HepG2 (cell line): ENCODE measurements at regions not wholly inside any gene's neighbourhood (a gene's known extent, or its start where the extent isn't known, plus 50 kb on each side); places are given as distances from the start of the nearest gene placed in this dataset.

ENCODE experiments used
- ATAC-seq: fragments of 200-7000 bp; cut with Tn5 transposase; 3 replicates; pipeline ENCODE4 v1.9.1; 2020; ENCODE audit warnings: mild to moderate bottlenecking, moderate library complexity
- BruUV-seq: library from RNA; stranded (reverse); fragments of 400-500 nt; replicated peaks from 2 replicates; lab custom pipeline; 2021; lab: Mats Ljungman, UMichigan
- CTCF ChIA-PET: fragments of 300-600 bp; formaldehyde crosslinking; extraction: SDS; loops from one replicate; lab custom pipeline; 2021; ENCODE audit warnings: low total read pairs, inconsistent platforms, low intra/inter-chr PET ratio; lab: Yijun Ruan, JAX
- POLR2A ChIA-PET: fragments of 350-600 bp; sonication (Branson Sonifier 250); formaldehyde crosslinking; loops from one replicate; lab custom pipeline; 2020; ENCODE audit warnings: antibody characterized with exemption, inconsistent platforms; lab: Yijun Ruan, JAX
- DNase-seq: peaks from one replicate; pipeline ENCODE4 v3.0.0-alpha.2; 2015; ENCODE audit warnings: low spot score
- FAIRE-seq: peaks from 3 replicates; lab custom pipeline; 2011; peaks lifted over from hg19 to GRCh38; lab: Jason Lieb, UNC
- H2AFZ ChIP-seq: one replicate; pipeline ENCODE4 v1.6.1; 2011; ENCODE audit warnings: low read length, inconsistent platforms
- H3K27ac ChIP-seq: fragments of 300-600 bp; 3 replicates; pipeline ENCODE4 v1.8.0; 2011; ENCODE audit warnings: mixed run types, mild to moderate bottlenecking, mixed read lengths, low read length, inconsistent platforms; ENCODE audit not compliant: insufficient read depth; ENCODE audit errors: extremely low read length
- H3K27me3 ChIP-seq, 2 experiments: fragments of 200-600 bp in 1 of 2; 2 replicates in 1 of 2; 3 replicates in 1 of 2; pipeline versions ENCODE4 v1.6.0 to v1.8.0; 2011; ENCODE audit warnings: low read length in 2 of 2, mild to moderate bottlenecking in 2 of 2, moderate library complexity in 2 of 2, inconsistent platforms in 1 of 2; ENCODE audit not compliant: insufficient read depth in 2 of 2, control insufficient read depth in 1 of 2
- H3K36me3 ChIP-seq, 2 experiments: fragments of 200-600 bp in 1 of 2; replicated peaks in 1 of 2; 2 replicates in 1 of 2; 3 replicates in 1 of 2; pipeline versions ENCODE4 v1.5.1 to v1.8.0; 2011; ENCODE audit warnings: low read length in 2 of 2, inconsistent platforms in 1 of 2; ENCODE audit not compliant: insufficient read depth in 2 of 2, control insufficient read depth in 1 of 2
- H3K4me1 ChIP-seq: 2 replicates; pipeline ENCODE4 v1.5.1; 2012; ENCODE audit warnings: low read length, inconsistent platforms; ENCODE audit not compliant: insufficient read depth
- H3K4me2 ChIP-seq: 2 replicates; pipeline ENCODE4 v1.6.0; 2011; ENCODE audit warnings: low read depth, low read length, inconsistent platforms
- H3K4me3 ChIP-seq, 3 experiments: fragments of 200-600 bp in 1 of 3; sonication (generic), shearing (Covaris generic) in 1 of 3; replicated peaks in 1 of 3; 2 replicates each; pipeline ENCODE4 v1.5.1; 2011 to 2016; ENCODE audit warnings: low read length in 3 of 3, inconsistent platforms in 2 of 3, low read depth in 2 of 3, mild to moderate bottlenecking in 2 of 3, control low read depth in 1 of 3, mixed read lengths in 1 of 3; ENCODE audit not compliant: insufficient read depth in 1 of 3
- H3K79me2 ChIP-seq: one replicate; pipeline ENCODE4 v1.6.1; 2011; ENCODE audit warnings: low read length, inconsistent platforms; ENCODE audit not compliant: insufficient read depth
- H3K9ac ChIP-seq: 2 replicates; pipeline ENCODE4 v1.6.0; 2011; ENCODE audit warnings: mild to moderate bottlenecking, low read depth, low read length, inconsistent platforms; ENCODE audit not compliant: insufficient read depth
- H3K9me3 ChIP-seq: 2 replicates; pipeline ENCODE4 v1.5.1; 2012; ENCODE audit warnings: mild to moderate bottlenecking, low read length
- H4K20me1 ChIP-seq: 2 replicates; pipeline ENCODE4 v1.6.0; 2011; ENCODE audit warnings: inconsistent platforms, mild to moderate bottlenecking, low read length, moderate library complexity; ENCODE audit not compliant: insufficient read depth
- JUN ChIP-seq: sonication (generic); formaldehyde crosslinking; IDR thresholded peaks from 2 replicates; pipeline ENCODE4 v1.4.0; 2020; ENCODE audit warnings: mild to moderate bottlenecking, missing genetic modification reagents
- MAFF ChIP-seq: IDR thresholded peaks from 2 replicates; pipeline ENCODE4 v1.6.1; 2011; ENCODE audit warnings: low read depth, low read length, improper control_type of control experiment
- MAFK ChIP-seq, 2 experiments: IDR thresholded peaks in 1 of 2; conservative IDR thresholded peaks in 1 of 2; 2 replicates each; pipeline ENCODE4 v1.6.1; 2011; ENCODE audit warnings: improper control_type of control experiment in 2 of 2, low read length in 2 of 2
- MTF1 ChIP-seq: sonication (generic); formaldehyde crosslinking; IDR thresholded peaks from 2 replicates; pipeline ENCODE4 v1.5.0; 2020; ENCODE audit warnings: missing genetic modification reagents
- POLR2A ChIP-seq, 2 experiments: IDR thresholded peaks; 2 replicates each; pipeline ENCODE4 v1.6.1; 2011; ENCODE audit warnings: low read depth in 2 of 2, low read length in 2 of 2, mild to moderate bottlenecking in 1 of 2, moderate library complexity in 1 of 2; ENCODE audit not compliant: insufficient read depth in 1 of 2
- POLR2AphosphoS5 ChIP-seq: IDR thresholded peaks from 2 replicates; pipeline ENCODE4 v1.6.1; 2012; ENCODE audit warnings: low read depth, low read length
- TARDBP ChIP-seq: sonication (generic); formaldehyde crosslinking; IDR thresholded peaks from 2 replicates; pipeline ENCODE4 v1.8.0; 2022; ENCODE audit warnings: mild to moderate bottlenecking, missing genetic modification reagents
- ZNF7 ChIP-seq: IDR thresholded peaks from 2 replicates; pipeline ENCODE4 v1.6.1; 2016; ENCODE audit warnings: missing biosample characterization, missing genetic modification reagents
- ZNF75D ChIP-seq: sonication (generic); formaldehyde crosslinking; IDR thresholded peaks from 2 replicates; pipeline ENCODE4 v1.8.1; 2023; ENCODE audit warnings: missing genetic modification reagents, mild to moderate bottlenecking, borderline replicate concordance
- WGBS: methylation state at CpG from one replicate; pipeline ENCODE4 v1.1.6; 2017; ENCODE audit warnings: low lambda C conversion rate; 5-methylcytosine and 5-hydroxymethylcytosine counted together
- in situ Hi-C: cut with HindIII; loops from 2 replicates; pipeline ENCODE4 v1.10.0; 2017; ENCODE audit warnings: low pct_unique_long_range_greater_than_20kb; ENCODE audit not compliant: extremely low pct_ligation_motif_present
- intact Hi-C: fragments of 100-400 bp; cut with micrococcal nuclease; formaldehyde crosslinking; loops from one replicate; pipeline ENCODE4 v1.10.0; 2022; ENCODE audit not compliant: unreplicated experiment
- TF ChIP-seq, protein P1 (sequence below): IDR thresholded peaks from 2 replicates; pipeline ENCODE4 v1.6.1; 2016; ENCODE audit warnings: missing compliant biosample characterization, missing genetic modification reagents, borderline replicate concordance
- TF ChIP-seq, protein P2 (sequence below): sonication (generic); formaldehyde crosslinking; IDR thresholded peaks from 2 replicates; pipeline ENCODE4 v1.4.0; 2020; ENCODE audit warnings: mild to moderate bottlenecking, missing genetic modification reagents, borderline replicate concordance
- TF ChIP-seq, protein P3 (sequence below), 2 experiments: sonication (generic) in 1 of 2; formaldehyde crosslinking in 1 of 2; IDR thresholded peaks; 2 replicates each; pipeline versions ENCODE4 v1.5.1 to v1.6.1; 2011 to 2020; ENCODE audit warnings: borderline replicate concordance in 1 of 2, low read depth in 1 of 2, low read length in 1 of 2, mild to moderate bottlenecking in 1 of 2, missing genetic modification reagents in 1 of 2, moderate library complexity in 1 of 2

DNA sequence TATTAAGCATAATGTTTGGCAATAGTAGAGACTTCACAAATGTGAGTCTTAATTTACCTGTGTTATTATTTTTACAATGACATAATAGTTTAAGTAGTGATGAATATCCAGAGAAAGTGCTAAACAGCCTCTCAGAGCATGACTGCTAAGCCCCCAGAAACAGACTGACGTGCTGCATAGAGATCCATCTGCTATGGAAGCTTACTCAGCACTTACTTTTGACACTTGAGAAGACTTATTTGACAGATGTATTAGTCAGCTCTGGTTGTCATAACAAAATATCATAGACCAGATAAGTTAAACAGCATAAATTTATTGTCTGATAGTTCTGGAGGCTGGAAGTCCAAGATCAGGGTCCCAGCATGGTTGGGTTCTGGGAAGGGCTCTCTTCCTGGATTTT is 334.9 kb upstream of the MON1B start:
- intact Hi-C loops = no loop called here
- 6% methylated on average over 1 of the region's 1 CpG for WGBS
- no peak overlapping the region for H2AFZ ChIP-seq
- no TSS peak for BruUV-seq
- no peak overlapping the region for H3K4me3 ChIP-seq
- H3K9me3 ChIP-seq = peaks cover 48% of the 10 kb centered on the region
- peak; percentile 39 to 59; a peak in 3 of 4 replicates for TF ChIP-seq MAFK (conservative IDR thresholded peaks at IDR 0.05 in 1 of 2, IDR thresholded peaks at IDR 0.05 in 1 of 2; ENCODE audit: low read length in 2 of 2)
- no peak for TF ChIP-seq POLR2AphosphoS5
- peak; percentile 57 for TF ChIP-seq MAFF
- TF ChIP-seq, protein P1, sequence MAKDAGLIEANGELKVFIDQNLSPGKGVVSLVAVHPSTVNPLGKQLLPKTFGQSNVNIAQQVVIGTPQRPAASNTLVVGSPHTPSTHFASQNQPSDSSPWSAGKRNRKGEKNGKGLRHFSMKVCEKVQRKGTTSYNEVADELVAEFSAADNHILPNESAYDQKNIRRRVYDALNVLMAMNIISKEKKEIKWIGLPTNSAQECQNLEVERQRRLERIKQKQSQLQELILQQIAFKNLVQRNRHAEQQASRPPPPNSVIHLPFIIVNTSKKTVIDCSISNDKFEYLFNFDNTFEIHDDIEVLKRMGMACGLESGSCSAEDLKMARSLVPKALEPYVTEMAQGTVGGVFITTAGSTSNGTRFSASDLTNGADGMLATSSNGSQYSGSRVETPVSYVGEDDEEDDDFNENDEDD (CRISPR knock-in tag) = no peak
- no peak for TF ChIP-seq MTF1 (CRISPR knock-in tag)
- ChIA-PET POLR2A (no interaction called here), CTCF (no interaction called here)
- H3K27me3 ChIP-seq = no peaks in the 10 kb centered on the region
- no peak overlapping the region for H3K9ac ChIP-seq
- H4K20me1 ChIP-seq = no peaks in the 10 kb centered on the region
- ATAC-seq = no peak
- H3K79me2 ChIP-seq = no peaks in the 10 kb centered on the region
- no peaks in the 10 kb centered on the region for H3K36me3 ChIP-seq
- no peak overlapping the region for H3K4me2 ChIP-seq
- no peak overlapping the region for H3K27ac ChIP-seq
- in situ Hi-C loops = no loop called here
- DNase-seq = no peak
- FAIRE-seq = no peak
- H3K4me1 ChIP-seq = no peaks in the 10 kb centered on the region

DNA sequence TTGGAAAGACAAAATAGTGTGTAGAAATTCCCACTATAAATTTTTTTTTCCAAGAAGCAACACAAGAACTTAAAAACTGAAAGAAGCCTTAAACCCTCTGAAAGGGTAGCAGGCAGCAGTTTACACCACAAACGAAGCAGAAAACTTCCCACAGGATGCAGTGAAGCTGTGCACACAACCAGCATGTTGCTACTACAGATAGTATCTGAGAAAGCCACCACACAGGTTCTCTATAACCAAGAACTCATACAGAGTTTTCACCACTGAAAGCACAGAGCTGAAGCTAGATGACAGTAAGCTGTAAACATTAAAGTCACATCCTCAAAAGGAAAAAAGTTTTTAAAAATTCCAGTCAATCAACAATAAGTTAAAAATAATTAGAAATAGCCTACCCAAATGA is 333.6 kb upstream of the MON1B start:
- Histone ChIP-seq H3K79me2 (no peaks in the 10 kb centered on the region), H3K27me3 (no peaks in the 10 kb centered on the region), H3K4me2 (no peak overlapping the region), H3K9ac (no peak overlapping the region), H3K36me3 (no peaks in the 10 kb centered on the region), H4K20me1 (no peaks in the 10 kb centered on the region), H3K4me1 (no peaks in the 10 kb centered on the region), H3K9me3 (peaks cover 48% of the 10 kb centered on the region), H2AFZ (no peak overlapping the region), H3K27ac (no peak overlapping the region), H3K4me3 (no peak overlapping the region)
- WGBS = 0% methylated on average over 1 of the region's 1 CpG
- ATAC-seq = no peak
- intact Hi-C loops (no loop called here), in situ Hi-C loops (no loop called here)
- no peak for DNase-seq
- FAIRE-seq = no peak
- POLR2A ChIA-PET = no interaction called here
- no TSS peak for BruUV-seq
- CTCF ChIA-PET = no interaction called here
- TF ChIP-seq, protein P2, sequence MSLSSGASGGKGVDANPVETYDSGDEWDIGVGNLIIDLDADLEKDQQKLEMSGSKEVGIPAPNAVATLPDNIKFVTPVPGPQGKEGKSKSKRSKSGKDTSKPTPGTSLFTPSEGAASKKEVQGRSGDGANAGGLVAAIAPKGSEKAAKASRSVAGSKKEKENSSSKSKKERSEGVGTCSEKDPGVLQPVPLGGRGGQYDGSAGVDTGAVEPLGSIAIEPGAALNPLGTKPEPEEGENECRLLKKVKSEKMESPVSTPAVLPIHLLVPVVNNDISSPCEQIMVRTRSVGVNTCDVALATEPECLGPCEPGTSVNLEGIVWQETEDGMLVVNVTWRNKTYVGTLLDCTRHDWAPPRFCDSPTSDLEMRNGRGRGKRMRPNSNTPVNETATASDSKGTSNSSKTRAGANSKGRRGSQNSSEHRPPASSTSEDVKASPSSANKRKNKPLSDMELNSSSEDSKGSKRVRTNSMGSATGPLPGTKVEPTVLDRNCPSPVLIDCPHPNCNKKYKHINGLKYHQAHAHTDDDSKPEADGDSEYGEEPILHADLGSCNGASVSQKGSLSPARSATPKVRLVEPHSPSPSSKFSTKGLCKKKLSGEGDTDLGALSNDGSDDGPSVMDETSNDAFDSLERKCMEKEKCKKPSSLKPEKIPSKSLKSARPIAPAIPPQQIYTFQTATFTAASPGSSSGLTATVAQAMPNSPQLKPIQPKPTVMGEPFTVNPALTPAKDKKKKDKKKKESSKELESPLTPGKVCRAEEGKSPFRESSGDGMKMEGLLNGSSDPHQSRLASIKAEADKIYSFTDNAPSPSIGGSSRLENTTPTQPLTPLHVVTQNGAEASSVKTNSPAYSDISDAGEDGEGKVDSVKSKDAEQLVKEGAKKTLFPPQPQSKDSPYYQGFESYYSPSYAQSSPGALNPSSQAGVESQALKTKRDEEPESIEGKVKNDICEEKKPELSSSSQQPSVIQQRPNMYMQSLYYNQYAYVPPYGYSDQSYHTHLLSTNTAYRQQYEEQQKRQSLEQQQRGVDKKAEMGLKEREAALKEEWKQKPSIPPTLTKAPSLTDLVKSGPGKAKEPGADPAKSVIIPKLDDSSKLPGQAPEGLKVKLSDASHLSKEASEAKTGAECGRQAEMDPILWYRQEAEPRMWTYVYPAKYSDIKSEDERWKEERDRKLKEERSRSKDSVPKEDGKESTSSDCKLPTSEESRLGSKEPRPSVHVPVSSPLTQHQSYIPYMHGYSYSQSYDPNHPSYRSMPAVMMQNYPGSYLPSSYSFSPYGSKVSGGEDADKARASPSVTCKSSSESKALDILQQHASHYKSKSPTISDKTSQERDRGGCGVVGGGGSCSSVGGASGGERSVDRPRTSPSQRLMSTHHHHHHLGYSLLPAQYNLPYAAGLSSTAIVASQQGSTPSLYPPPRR (CRISPR knock-in tag) = no peak
- TF ChIP-seq POLR2A (IDR thresholded peaks at IDR 0.05; ENCODE audit: insufficient read depth in 1 of 2, low read depth in 2 of 2, low read length in 2 of 2) (no peak), TARDBP (CRISPR knock-in tag) (no peak), JUN (CRISPR knock-in tag) (no peak), ZNF75D (CRISPR knock-in tag) (no peak), ZNF7 (no peak)
- TF ChIP-seq, protein P3, sequence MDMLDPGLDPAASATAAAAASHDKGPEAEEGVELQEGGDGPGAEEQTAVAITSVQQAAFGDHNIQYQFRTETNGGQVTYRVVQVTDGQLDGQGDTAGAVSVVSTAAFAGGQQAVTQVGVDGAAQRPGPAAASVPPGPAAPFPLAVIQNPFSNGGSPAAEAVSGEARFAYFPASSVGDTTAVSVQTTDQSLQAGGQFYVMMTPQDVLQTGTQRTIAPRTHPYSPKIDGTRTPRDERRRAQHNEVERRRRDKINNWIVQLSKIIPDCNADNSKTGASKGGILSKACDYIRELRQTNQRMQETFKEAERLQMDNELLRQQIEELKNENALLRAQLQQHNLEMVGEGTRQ (IDR thresholded peaks at IDR 0.05; ENCODE audit: low read depth, low read length) = no peak
- TF ChIP-seq, protein P3 (CRISPR knock-in tag; IDR thresholded peaks at IDR 0.05; ENCODE audit: borderline replicate concordance) = no peak
